ENCODE measurements at regions not wholly inside any gene's neighbourhood (a gene's known extent, or its start where the extent isn't known, plus 50 kb on each side); places are given as distances from the start of the nearest gene placed in this dataset.

DNA sequence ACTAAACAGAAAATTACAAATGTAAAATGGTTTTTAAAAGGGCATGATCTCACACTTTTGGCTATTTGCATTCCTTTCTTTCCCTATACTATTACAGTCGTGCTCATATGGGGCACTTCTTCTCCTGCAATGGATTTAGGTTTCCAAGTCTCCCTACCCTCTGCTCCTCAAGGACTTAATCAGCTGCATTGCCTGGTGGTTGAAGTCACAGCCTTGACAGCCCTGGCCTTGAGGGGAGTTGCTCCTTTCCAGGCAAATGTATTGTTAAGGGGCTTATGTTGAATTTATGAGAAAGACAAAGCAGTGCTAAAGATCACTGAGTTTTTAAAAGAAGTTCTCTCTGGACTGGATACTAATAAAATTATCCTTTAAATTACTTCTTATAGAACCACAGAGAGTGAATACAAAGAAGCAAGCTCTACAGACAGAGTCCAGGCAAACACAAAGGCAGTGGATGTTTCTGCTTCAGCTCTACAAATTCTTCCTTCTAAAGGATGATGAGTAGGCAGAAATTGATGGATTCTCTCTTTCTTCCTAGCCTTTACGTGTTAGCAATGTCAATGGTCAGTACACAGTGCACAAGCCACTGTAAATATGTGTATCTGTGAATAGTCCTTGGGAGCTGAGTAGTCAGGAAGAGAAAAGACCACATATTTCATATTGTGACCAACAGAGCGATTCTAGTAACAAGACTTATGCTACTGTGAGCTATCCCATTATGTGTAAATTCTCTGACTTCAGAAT, 390.9 kb downstream of the TBC1D4 start:
- TF ChIP-seq, protein P1, sequence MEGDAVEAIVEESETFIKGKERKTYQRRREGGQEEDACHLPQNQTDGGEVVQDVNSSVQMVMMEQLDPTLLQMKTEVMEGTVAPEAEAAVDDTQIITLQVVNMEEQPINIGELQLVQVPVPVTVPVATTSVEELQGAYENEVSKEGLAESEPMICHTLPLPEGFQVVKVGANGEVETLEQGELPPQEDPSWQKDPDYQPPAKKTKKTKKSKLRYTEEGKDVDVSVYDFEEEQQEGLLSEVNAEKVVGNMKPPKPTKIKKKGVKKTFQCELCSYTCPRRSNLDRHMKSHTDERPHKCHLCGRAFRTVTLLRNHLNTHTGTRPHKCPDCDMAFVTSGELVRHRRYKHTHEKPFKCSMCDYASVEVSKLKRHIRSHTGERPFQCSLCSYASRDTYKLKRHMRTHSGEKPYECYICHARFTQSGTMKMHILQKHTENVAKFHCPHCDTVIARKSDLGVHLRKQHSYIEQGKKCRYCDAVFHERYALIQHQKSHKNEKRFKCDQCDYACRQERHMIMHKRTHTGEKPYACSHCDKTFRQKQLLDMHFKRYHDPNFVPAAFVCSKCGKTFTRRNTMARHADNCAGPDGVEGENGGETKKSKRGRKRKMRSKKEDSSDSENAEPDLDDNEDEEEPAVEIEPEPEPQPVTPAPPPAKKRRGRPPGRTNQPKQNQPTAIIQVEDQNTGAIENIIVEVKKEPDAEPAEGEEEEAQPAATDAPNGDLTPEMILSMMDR (IDR thresholded peaks at IDR 0.05), result no peak
- Histone ChIP-seq H3K9me3 (ENCODE audit: control insufficient read depth in 1 of 2, insufficient read depth in 1 of 2, low read length in 2 of 2) (no peaks in the 10 kb centered on the region), H3K4me3 (ENCODE audit: low read length) (no peak overlapping the region), H3K4me1 (ENCODE audit: insufficient read depth, low read length) (no peaks in the 10 kb centered on the region), H3K27ac (ENCODE audit: low read depth in 1 of 2, low read length in 2 of 2) (no peak overlapping the region), H3K36me3 (ENCODE audit: insufficient read depth, low read length) (no peaks in the 10 kb centered on the region), H3K27me3 (ENCODE audit: control insufficient read depth in 1 of 2, insufficient read depth in 2 of 2, low read length in 2 of 2) (no peaks in the 10 kb centered on the region)
- no peak for DNase-seq
- no peak overlapping the region for H3K4me3 Mint-ChIP-seq
- no peak overlapping the region for H3K27ac Mint-ChIP-seq
- H3K27me3 Mint-ChIP-seq, result peaks cover 4% of the 10 kb centered on the region
- ChIA-PET CTCF (no interaction called here), POLR2A (no interaction called here)
- intact Hi-C loops (cut with DNase I, micrococcal nuclease), result no loop called here
- H3K36me3 Mint-ChIP-seq (ENCODE audit: low read depth), result no peaks in the 10 kb centered on the region
- H3K4me1 Mint-ChIP-seq (ENCODE audit: low read depth), result no peaks in the 10 kb centered on the region
- no peaks in the 10 kb centered on the region for H3K9me3 Mint-ChIP-seq
- ATAC-seq (ENCODE audit: poor library complexity), result no peak

DNA sequence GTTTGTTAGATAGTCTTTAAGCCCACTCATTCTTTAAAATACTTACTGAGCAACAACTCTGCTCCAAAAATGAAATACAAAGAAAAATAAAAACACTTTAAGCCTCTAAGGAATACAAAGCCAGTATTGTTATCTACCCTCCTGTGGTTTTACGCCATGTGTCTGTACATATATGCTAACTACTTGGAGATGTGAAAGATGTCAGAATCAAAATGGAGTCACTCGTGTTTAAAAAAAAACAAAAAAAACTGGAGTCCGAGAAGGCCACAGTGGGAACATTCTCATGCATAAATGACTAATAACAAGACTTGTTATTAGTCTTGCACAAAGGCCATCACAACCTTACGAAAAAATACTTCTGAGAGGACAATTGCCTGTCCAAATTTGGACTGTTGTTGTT, 393.1 kb downstream of the TBC1D4 start:
- ChIA-PET CTCF (no interaction called here), POLR2A (no interaction called here)
- ATAC-seq (ENCODE audit: poor library complexity), result no peak
- Histone ChIP-seq H3K4me1 (ENCODE audit: insufficient read depth, low read length) (no peaks in the 10 kb centered on the region), H3K9me3 (ENCODE audit: control insufficient read depth in 1 of 2, insufficient read depth in 1 of 2, low read length in 2 of 2) (no peaks in the 10 kb centered on the region), H3K27me3 (ENCODE audit: control insufficient read depth in 1 of 2, insufficient read depth in 2 of 2, low read length in 2 of 2) (no peaks in the 10 kb centered on the region), H3K27ac (ENCODE audit: low read depth in 1 of 2, low read length in 2 of 2) (no peak overlapping the region), H3K36me3 (ENCODE audit: insufficient read depth, low read length) (no peaks in the 10 kb centered on the region), H3K4me3 (ENCODE audit: low read length) (no peak overlapping the region)
- H3K36me3 Mint-ChIP-seq (ENCODE audit: low read depth), result no peaks in the 10 kb centered on the region
- H3K27ac Mint-ChIP-seq, result no peak overlapping the region
- no peaks in the 10 kb centered on the region for H3K4me1 Mint-ChIP-seq (ENCODE audit: low read depth)
- H3K4me3 Mint-ChIP-seq, result no peak overlapping the region
- TF ChIP-seq, protein P1 (IDR thresholded peaks at IDR 0.05), result no peak
- DNase-seq, result no peak
- no peaks in the 10 kb centered on the region for H3K9me3 Mint-ChIP-seq
- H3K27me3 Mint-ChIP-seq, result no peaks in the 10 kb centered on the region
- intact Hi-C loops (cut with DNase I, micrococcal nuclease), result no loop called here

DNA sequence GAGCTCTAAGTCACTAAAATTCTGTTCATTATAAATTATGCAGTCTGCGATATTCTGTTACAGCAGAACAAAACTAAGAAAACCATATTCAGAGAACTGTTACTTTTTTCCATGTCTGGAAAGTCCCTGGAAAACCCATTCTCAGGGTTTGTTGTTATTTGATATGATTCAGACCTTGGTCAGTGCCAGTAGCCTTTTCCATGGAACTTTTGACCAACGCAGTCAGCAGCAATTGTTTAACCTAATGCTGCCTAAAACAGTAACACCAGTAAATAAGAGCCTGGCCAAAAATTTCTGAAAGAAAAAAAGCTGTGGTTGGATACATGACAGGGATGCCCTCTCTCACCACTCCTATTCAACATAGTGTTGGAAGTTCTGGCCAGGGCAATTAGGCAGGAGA, 402.7 kb downstream of the TBC1D4 start:
- H3K4me1 Mint-ChIP-seq (ENCODE audit: low read depth), result no peaks in the 10 kb centered on the region
- TF ChIP-seq, protein P1 (IDR thresholded peaks at IDR 0.05), result no peak
- H3K9me3 Mint-ChIP-seq, result no peaks in the 10 kb centered on the region
- H3K36me3 Mint-ChIP-seq (ENCODE audit: low read depth), result no peaks in the 10 kb centered on the region
- ATAC-seq (ENCODE audit: poor library complexity) (no peak), DNase-seq (no peak)
- peaks cover 9% of the 10 kb centered on the region for H3K27me3 Mint-ChIP-seq
- H3K27me3 ChIP-seq (ENCODE audit: control insufficient read depth in 1 of 2, insufficient read depth in 2 of 2, low read length in 2 of 2), result no peaks in the 10 kb centered on the region
- H3K4me3 ChIP-seq (ENCODE audit: low read length), result no peak overlapping the region
- CTCF ChIA-PET, result no interaction called here
- no peaks in the 10 kb centered on the region for H3K9me3 ChIP-seq (ENCODE audit: control insufficient read depth in 1 of 2, insufficient read depth in 1 of 2, low read length in 2 of 2)
- no peaks in the 10 kb centered on the region for H3K4me1 ChIP-seq (ENCODE audit: insufficient read depth, low read length)
- no peaks in the 10 kb centered on the region for H3K36me3 ChIP-seq (ENCODE audit: insufficient read depth, low read length)
- intact Hi-C loops (cut with DNase I, micrococcal nuclease), result no loop called here
- H3K27ac Mint-ChIP-seq, result no peak overlapping the region
- H3K27ac ChIP-seq (ENCODE audit: low read depth in 1 of 2, low read length in 2 of 2), result no peak overlapping the region
- POLR2A ChIA-PET, result no interaction called here
- no peak overlapping the region for H3K4me3 Mint-ChIP-seq
